HG03354 (cell line): ENCODE measurements at regions not wholly inside any gene's neighbourhood (a gene's known extent, or its start where the extent isn't known, plus 50 kb on each side); places are given as distances from the start of the nearest gene placed in this dataset.

ENCODE experiments used
- ATAC-seq: cut with Tn5 transposase; IDR thresholded peaks from one replicate; pipeline ENCODE4 v1.9.1; 2021; ENCODE audit warnings: mild to moderate bottlenecking; ENCODE audit not compliant: unreplicated experiment, poor library complexity, severe bottlenecking

GRCh38 chr6:156189195-156189594, 588.0 kb upstream of the ARID1B start:
- no peak for ATAC-seq

GRCh38 chr6:156185113-156185512, 592.1 kb upstream of the ARID1B start:
- ATAC-seq: no peak

- no peak for ATAC-seq
Measured at GRCh38 chr6:156183678-156184077, 593.5 kb upstream of the ARID1B start.

DNA sequence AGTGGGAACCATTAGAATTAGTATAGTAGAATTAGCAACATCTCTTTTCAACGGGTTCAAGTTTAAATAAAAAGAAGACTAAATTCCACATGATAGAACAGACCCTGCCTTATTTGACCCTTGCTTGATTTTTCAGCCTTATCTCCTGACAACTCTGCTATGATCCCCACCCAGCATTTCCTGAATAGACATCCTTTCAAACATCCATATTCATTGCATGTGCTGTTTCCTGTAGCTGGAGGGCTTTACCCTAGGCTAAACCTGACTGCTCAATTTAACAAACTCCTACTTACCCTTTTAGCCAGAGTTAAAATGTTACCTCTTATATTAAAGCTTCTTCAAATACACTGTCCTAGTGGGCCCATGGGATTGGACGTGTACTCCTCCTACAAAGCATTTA, 594.8 kb upstream of the ARID1B start:
- ATAC-seq: no peak

- ATAC-seq: no peak
Measured at GRCh38 chr6:156181506-156181905, 595.7 kb upstream of the ARID1B start.

DNA sequence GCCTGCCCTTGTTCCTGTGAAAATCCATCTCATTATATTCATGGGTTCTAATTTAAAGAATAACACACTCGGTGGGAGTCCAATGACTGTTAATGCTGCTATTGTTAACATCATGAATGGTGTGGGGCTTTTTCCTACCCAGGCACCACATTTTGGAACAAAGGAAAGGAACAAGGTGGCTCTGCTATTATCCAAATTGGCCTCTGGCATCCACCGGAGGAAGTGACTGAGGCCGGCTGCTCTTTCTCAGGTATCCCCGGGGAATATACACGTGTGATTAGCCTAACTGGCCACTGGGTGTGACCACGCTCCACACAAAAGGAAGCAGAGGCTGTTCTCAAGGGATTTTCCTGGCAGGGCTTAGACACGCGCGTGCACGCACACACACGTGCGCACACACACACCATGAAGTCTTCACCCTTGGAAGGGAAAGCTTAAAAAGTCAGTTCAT, 601.2 kb upstream of the ARID1B start:
- ATAC-seq: no peak

GRCh38 chr6:156175433-156175832, 601.7 kb upstream of the ARID1B start:
- no peak for ATAC-seq

DNA sequence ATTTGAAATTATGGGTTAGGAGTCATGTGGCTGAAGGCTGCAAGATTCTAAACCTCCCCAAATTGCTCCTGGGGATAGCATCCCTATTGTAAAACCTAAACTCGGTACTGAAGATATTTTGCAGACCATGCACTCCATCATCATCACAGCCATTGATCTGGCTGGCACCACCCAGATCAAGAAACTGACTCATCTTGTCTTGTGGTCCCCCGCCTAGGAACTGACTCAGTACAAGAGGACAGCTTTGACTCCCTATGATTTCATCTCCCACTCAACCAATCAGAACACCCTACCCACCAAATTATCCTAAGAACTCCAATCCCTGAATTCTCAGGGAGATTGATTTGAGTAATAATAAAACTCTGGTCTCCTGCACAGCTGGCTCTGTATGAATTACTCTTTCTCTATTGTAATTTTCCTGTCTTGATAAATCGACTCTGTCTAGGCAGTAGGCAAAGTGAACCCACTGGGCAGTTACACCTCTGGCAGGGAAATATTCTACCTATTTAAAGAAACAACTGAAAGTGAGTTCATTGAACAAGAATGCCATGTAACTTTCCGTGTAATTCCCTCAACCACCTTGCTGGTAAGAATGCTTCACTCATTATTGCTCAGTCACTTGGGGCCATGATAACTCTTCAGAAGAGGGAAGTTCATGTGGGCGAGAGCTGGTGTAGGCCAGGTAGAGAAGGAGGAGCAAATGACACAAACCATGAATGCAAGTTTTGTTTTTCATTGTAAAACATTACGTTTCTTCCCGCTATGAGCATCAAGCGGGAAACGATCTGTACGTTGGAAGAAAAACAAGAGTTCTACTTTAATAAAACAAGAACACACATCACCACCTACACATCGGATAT, 602.9 kb upstream of the ARID1B start:
- ATAC-seq: no peak

DNA sequence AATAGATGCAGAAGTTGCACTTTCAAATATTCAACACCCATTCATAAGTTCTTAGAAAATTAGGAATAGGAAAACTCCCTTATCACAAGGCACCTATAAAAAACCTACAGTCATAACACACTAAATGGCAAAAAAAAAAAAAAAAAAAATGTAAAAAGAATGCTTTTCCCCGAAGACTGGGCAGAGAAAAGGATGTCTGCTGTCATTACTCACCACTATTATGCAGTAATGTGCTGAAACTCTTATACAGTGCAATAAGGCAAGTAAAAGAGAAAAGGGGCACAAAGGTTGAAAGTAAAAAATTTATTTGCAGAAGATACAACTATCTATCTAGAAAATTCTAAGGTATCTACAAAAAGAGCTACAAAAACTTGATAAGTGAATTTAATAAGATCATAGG, 607.8 kb upstream of the ARID1B start:
- no peak for ATAC-seq

- no peak for ATAC-seq
Measured at GRCh38 chr6:156167625-156168071, 609.5 kb upstream of the ARID1B start.

DNA sequence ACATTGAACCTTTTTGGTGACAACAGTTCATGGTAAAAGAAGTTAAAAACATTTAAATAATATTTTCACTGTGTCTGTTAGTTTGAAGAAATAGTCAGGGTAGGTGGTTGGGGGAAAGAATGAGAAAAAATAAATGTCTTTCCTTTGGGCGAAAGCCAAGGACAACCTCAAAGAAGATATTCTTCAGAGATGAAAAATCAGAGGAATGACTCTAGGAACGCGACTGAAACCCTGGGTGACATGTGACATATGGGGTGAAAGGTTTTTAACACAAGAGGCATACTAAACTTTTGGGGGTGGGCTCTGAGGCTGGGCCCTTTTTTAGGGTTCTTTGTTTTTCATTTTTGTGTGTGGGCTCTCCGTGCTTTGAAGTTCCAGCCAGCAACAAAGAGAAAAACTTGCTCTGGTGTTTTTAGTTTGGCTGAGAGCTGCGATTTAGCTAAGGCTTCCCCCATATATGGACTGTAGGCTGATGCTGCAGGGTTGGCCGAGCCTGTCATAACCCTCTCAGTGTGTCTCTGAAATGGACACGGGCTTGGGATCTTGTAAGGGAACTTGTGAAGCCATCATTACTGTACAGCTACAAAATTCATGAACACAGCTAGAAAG, 610.1 kb upstream of the ARID1B start:
- ATAC-seq: no peak

DNA sequence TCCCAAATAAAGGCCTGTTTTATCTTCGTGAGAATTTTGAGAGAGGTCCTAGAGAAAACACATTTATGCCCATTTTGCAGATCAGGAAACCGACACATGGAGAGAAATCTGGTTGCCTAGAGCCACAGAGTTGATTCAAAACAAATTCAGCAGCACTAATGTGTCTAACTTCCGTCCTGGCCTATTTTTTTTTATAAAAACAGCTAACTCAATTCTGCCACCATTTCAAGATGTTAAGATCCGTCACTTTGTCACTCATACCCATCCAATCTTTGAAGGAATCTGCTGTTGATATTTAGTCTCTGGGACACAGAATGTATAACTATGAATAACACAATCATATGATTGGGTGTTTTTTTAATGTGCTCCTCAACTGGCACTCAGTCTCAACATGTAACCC, 611.1 kb upstream of the ARID1B start:
- no peak for ATAC-seq

DNA sequence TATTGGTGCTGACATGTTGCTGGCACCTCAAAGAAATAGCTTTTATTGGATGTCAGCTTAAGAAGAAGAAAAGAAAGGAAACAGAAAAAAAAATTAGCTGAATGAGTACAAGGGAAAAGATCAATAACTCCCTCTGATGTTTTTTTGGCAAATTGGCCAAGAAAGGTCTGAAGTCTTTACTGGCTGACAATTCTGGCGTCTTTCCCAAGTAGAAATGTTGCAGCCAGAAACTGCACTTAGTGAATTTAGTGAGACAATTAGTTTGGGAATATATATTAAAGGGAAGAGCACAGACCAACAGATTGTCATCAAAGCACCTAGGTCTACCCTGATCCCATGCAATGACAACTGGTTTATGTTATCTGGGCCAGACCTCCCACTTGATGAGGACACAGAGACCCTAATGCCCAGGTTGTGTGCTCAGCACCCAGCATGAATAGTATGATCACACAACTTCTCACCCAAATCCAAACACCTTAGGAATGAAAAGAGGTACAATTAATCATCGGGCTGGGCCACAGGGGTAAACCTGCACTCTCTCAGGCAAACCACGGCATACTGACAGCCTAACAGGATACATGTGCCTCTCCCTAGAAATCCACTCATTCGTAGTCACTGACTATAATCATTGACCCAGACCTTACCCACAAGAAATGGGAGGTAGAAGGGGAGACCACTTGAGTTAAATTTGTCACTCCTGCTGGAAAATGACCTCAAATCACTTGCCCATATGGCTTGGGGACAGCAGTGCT, 612.3 kb upstream of the ARID1B start:
- ATAC-seq: no peak

DNA sequence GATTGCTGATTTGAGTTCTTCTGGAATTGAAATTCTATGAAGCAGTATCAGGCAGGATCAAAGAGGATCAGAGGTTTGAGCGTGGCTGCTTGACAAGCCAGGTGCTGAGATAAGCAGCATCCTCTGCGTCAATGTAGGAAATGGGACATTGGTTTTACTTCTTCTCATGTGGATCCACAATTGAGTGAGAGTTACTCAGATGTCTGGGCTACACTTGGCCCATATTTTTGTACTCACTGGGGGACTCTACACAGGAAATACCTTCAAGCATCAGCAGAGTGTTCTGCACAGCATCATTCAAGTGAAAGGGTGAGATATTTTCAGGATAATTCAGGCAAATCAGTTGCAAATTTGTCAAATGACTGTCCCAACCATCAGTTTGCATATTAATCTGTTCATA, 613.9 kb upstream of the ARID1B start:
- no peak for ATAC-seq

DNA sequence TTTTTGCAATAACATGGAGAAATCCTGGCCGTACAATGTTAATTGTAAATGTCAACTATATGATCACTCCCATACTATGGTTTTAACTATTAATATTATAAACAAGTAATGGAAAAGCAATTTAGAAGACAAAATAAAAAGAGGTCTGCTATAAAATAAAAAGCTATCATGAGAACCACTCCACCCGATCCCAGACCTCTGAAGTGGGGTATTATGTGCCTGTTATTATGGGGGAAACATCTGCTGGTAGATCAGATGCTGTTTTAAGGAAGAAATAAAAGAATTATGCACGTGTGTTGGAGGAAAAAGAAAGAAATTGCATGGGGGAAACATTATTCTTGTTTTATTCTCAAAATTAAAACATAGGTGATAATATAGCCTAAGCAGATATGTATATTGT, 615.7 kb upstream of the ARID1B start:
- no peak for ATAC-seq

- no peak for ATAC-seq
Measured at GRCh38 chr6:156160795-156161165, 616.4 kb upstream of the ARID1B start.

DNA sequence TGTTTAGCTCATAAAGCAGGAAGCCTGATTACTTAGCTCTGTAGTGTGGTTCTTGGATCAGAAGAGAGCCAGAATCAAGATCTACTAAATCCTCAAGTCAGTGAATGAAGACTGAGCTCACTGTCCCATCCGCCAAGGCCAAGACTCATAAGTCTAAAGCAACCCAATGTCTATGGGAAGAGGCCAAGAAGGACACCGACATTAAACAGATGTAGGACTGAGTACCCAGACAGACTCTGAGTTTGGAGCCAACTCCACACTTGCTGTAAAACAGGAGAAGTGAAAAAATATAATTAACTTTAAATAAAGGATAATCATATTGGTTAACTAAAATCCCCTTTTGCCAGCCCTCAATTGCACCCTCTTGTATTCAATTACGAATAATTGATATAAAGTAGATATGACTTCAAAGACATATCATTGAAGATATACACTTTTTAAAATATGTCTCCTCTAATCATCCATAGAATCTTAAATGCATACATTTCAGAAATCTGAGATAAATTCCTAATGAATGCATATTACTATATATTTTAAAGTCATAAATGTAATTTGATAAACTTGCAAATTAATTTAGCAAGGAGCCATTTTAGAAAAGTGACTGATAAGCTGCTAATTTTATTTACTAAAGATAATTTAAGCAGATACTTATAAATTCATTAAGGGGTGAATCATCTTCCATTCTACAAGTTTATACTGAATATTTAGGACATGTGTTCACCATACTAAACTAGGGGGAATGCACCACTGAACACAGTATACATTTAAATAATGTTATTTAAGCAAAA, 617.0 kb upstream of the ARID1B start:
- no peak for ATAC-seq

GRCh38 chr6:156154896-156155295, 622.3 kb upstream of the ARID1B start:
- ATAC-seq: no peak

- no peak for ATAC-seq
Measured at GRCh38 chr6:156150391-156150790, 626.8 kb upstream of the ARID1B start.

DNA sequence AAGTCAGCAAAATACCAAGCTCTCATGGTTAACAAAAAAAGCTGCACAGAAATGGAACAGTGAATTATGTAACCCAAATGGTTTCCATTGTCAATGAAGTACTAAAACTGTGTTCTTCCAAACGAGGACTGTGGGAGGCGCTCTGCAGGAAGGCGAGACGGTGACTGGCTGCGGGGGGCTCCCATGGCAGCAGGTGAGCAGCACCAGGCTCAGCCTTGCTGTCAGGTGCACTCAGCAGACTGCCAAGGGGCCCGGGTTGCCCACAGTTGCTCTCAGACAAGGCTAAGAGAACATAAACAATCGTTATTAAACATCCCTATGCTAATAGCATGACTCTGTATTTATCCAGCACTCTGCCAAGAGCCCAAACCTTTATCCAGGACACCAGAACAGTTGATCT, 630.3 kb upstream of the ARID1B start:
- no peak for ATAC-seq
